H9 (cell line): ENCODE measurements at regions not wholly inside any gene's neighbourhood (a gene's known extent, or its start where the extent isn't known, plus 50 kb on each side); places are given as distances from the start of the nearest gene placed in this dataset.

Experiments
- DNase-seq: peaks from one replicate; pipeline ENCODE4 v3.0.0-alpha.2; 2017
- H2AFZ ChIP-seq: one replicate; pipeline ENCODE4 v1.6.1; 2013; ENCODE audit warnings: mild to moderate bottlenecking, low read length, control low read depth, moderate library complexity
- H2AK5ac ChIP-seq: 2 replicates; pipeline ENCODE4 v1.6.1; 2013; ENCODE audit warnings: low read length, control low read depth, mixed read lengths; ENCODE audit not compliant: insufficient read length
- H2BK120ac ChIP-seq: one replicate; pipeline ENCODE4 v1.6.1; 2013; ENCODE audit warnings: low read depth, mild to moderate bottlenecking, low read length, control low read depth, inconsistent platforms; ENCODE audit not compliant: poor library complexity, severe bottlenecking
- H2BK12ac ChIP-seq: 2 replicates; pipeline ENCODE4 v1.6.1; 2013; ENCODE audit warnings: low read length, control low read depth, mixed read lengths, low read depth; ENCODE audit not compliant: insufficient read length
- H2BK15ac ChIP-seq: 2 replicates; pipeline ENCODE4 v1.6.1; 2013; ENCODE audit warnings: low read depth, low read length, control low read depth
- H2BK20ac ChIP-seq: one replicate; pipeline ENCODE4 v1.6.1; 2013; ENCODE audit warnings: low read depth, mild to moderate bottlenecking, low read length, control low read depth, inconsistent platforms; ENCODE audit not compliant: poor library complexity, severe bottlenecking
- H2BK5ac ChIP-seq: 2 replicates; pipeline ENCODE4 v1.6.1; 2013; ENCODE audit warnings: low read length, control low read depth, mixed read lengths; ENCODE audit not compliant: insufficient read length
- H3K14ac ChIP-seq: 2 replicates; pipeline ENCODE4 v1.6.1; 2013; ENCODE audit warnings: low read length, control low read depth; ENCODE audit not compliant: insufficient read depth
- H3K18ac ChIP-seq: 2 replicates; pipeline ENCODE4 v1.6.1; 2013; ENCODE audit warnings: low read depth, mild to moderate bottlenecking, mixed read lengths, low read length, control low read depth; ENCODE audit not compliant: insufficient read length
- H3K23ac ChIP-seq: 2 replicates; pipeline ENCODE4 v1.6.1; 2013; ENCODE audit warnings: low read length, control low read depth, mixed read lengths, low read depth; ENCODE audit not compliant: insufficient read length
- H3K23me2 ChIP-seq: 2 replicates; pipeline ENCODE4 v1.6.1; 2013; ENCODE audit warnings: low read depth, mild to moderate bottlenecking, mixed read lengths, low read length, control low read depth; ENCODE audit not compliant: insufficient read length, poor library complexity, severe bottlenecking
- H3K27ac ChIP-seq: 2 replicates; pipeline ENCODE4 v1.5.1; 2013; ENCODE audit warnings: low read length, control low read depth, mixed read lengths, low read depth; ENCODE audit not compliant: insufficient read length
- H3K27me3 ChIP-seq: 2 replicates; pipeline ENCODE4 v1.6.1; 2013; ENCODE audit warnings: low read length, control low read depth, inconsistent platforms; ENCODE audit not compliant: insufficient read depth
- H3K4ac ChIP-seq: 2 replicates; pipeline ENCODE4 v1.6.1; 2013; ENCODE audit warnings: low read depth, mild to moderate bottlenecking, control low read depth, inconsistent platforms, low read length, moderate library complexity
- H3K4me1 ChIP-seq: 2 replicates; pipeline ENCODE4 v1.6.1; 2013; ENCODE audit warnings: low read length, control low read depth, inconsistent platforms; ENCODE audit not compliant: insufficient read depth
- H3K4me2 ChIP-seq: 2 replicates; pipeline ENCODE4 v1.6.1; 2013; ENCODE audit warnings: low read length, control low read depth, mixed read lengths; ENCODE audit not compliant: insufficient read length, insufficient read depth
- H3K56ac ChIP-seq: 2 replicates; pipeline ENCODE4 v1.6.1; 2013; ENCODE audit warnings: low read depth, mild to moderate bottlenecking, mixed read lengths, low read length, control low read depth; ENCODE audit not compliant: insufficient read length
- H3K79me1 ChIP-seq: 2 replicates; pipeline ENCODE4 v1.6.1; 2013; ENCODE audit warnings: low read depth, mild to moderate bottlenecking, moderate library complexity, low read length, control low read depth, inconsistent platforms; ENCODE audit not compliant: insufficient read depth, poor library complexity, severe bottlenecking
- H3K79me2 ChIP-seq: 2 replicates; pipeline ENCODE4 v1.6.1; 2013; ENCODE audit warnings: low read length, control low read depth, inconsistent platforms; ENCODE audit not compliant: insufficient read depth
- H3K9ac ChIP-seq: 2 replicates; pipeline ENCODE4 v1.6.1; 2013; ENCODE audit warnings: low read length, control low read depth, mixed read lengths; ENCODE audit not compliant: insufficient read length; ENCODE audit errors: extremely low read depth
- H3K9me3 ChIP-seq: one replicate; pipeline ENCODE4 v1.6.1; 2013; ENCODE audit warnings: low read depth, low read length, inconsistent platforms; ENCODE audit not compliant: control insufficient read depth
- H3T11ph ChIP-seq: one replicate; pipeline ENCODE4 v1.6.1; 2013; ENCODE audit warnings: mild to moderate bottlenecking, low read length, control low read depth, inconsistent platforms
- H4K20me1 ChIP-seq: one replicate; pipeline ENCODE4 v1.6.1; 2013; ENCODE audit not compliant: control insufficient read depth, insufficient read length, insufficient read depth
- H4K5ac ChIP-seq: 2 replicates; pipeline ENCODE4 v1.6.1; 2013; ENCODE audit warnings: low read depth, mild to moderate bottlenecking, mixed read lengths, low read length, control low read depth; ENCODE audit not compliant: insufficient read length
- H4K8ac ChIP-seq: replicated peaks from 2 replicates; pipeline ENCODE4 v1.6.1; 2013; ENCODE audit warnings: low read length, control low read depth, mixed read lengths, low read depth; ENCODE audit not compliant: insufficient read length
- H4K91ac ChIP-seq: 2 replicates; pipeline ENCODE4 v1.6.1; 2013; ENCODE audit warnings: low read depth, mild to moderate bottlenecking, moderate library complexity, mixed read lengths, low read length, control low read depth; ENCODE audit not compliant: insufficient read length
- H3K27ac Mint-ChIP-seq, 3 experiments: 2 replicates in 2 of 3; 3 replicates in 1 of 3; pipeline ENCODE4 v1.8.0; 2020 to 2021; ENCODE audit warnings: mixed read lengths in 3 of 3, mild to moderate bottlenecking in 1 of 3, moderate library complexity in 1 of 3
- H3K27me3 Mint-ChIP-seq: 2 replicates; pipeline ENCODE4 v1.8.0; 2021; ENCODE audit warnings: low read depth, mild to moderate bottlenecking, moderate library complexity, mixed read lengths
- H3K36me3 Mint-ChIP-seq, 3 experiments: 2 replicates in 2 of 3; 3 replicates in 1 of 3; pipeline ENCODE4 v1.8.0; 2020 to 2021; ENCODE audit warnings: low read depth in 3 of 3, mixed read lengths in 3 of 3; ENCODE audit not compliant: insufficient read depth in 1 of 3
- H3K4me1 Mint-ChIP-seq, 2 experiments: 2 replicates each; pipeline ENCODE4 v1.8.0; 2020; ENCODE audit warnings: mixed read lengths in 2 of 2
- H3K4me3 Mint-ChIP-seq, 2 experiments: 2 replicates in 1 of 2; 3 replicates in 1 of 2; pipeline ENCODE4 v1.8.0; 2020 to 2021; ENCODE audit warnings: mild to moderate bottlenecking in 2 of 2, mixed read lengths in 2 of 2, moderate library complexity in 1 of 2
- H3K9me3 Mint-ChIP-seq, 2 experiments: 2 replicates in 1 of 2; 3 replicates in 1 of 2; pipeline ENCODE4 v1.8.0; 2020; ENCODE audit warnings: mild to moderate bottlenecking in 2 of 2, mixed read lengths in 2 of 2, moderate library complexity in 1 of 2
- CTCF ChIP-seq: fragments of 200-600 bp; sonication (generic); conservative IDR thresholded peaks from 3 replicates; pipeline ENCODE4 v1.8.0; 2021; ENCODE audit warnings: antibody characterized with exemption, mild to moderate bottlenecking
- WGBS: extraction: QIAGEN DNeasy Blood & Tissue Kit; methylation state at CpG from one replicate; pipeline ENCODE4 v1.1.7; 2013; ENCODE audit warnings: missing lambda C conversion rate, low lambda C conversion rate, mixed read lengths; ENCODE audit not compliant: insufficient read length; ENCODE audit errors: extremely low coverage; 5-methylcytosine and 5-hydroxymethylcytosine counted together

DNA sequence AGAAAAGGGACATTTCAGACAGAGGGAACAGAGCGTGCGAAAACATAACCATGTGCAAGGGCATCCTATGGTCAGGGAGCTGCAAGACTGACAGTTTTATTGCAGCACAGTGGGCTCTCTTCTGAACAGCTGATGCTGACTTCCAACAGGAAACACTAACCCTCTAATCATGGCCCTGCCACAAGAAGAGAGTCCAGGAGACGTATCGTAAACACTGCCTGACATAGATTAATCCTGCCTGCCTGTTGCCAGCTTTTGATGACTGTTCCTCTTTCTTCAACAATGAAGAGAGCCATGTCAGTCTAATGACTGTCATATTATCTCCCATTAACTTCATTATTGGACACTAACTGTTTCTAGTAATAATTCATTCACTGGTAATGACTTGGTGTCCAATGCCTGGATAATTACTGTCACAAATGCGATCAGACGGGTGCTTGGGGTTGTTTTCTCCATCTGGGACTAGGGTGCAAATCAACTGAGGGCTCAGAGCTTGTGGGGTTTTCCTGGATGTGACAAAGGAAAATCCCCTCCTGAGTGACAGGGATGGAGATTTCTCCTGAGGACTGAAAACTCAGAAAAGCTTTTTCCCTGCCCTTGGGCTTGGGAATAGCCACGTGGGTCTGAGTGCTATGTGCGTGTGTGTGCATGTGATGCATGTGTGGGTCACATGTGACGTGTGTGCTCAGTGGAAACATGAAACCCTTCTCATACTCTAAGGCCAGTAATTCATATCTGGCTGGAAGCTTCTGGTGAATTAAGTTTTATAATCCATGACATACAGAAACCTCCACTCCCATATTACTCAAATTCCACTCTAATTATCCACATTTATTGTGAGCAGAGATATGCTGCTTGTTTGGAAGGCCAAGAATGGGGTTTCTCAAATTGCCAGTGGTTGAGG is 144.0 kb upstream of the PLXNA2 start:
- Histone ChIP-seq H2BK120ac (no peak overlapping the region), H3K9me3 (no peaks in the 10 kb centered on the region), H3K18ac (no peak overlapping the region), H2BK12ac (no peak overlapping the region), H2AK5ac (no peak overlapping the region), H3K27me3 (no peaks in the 10 kb centered on the region), H3K79me1 (no peaks in the 10 kb centered on the region), H4K8ac (no peak overlapping the region), H2BK20ac (no peak overlapping the region), H2BK5ac (no peak overlapping the region), H2BK15ac (no peak overlapping the region), H3K4me2 (no peak overlapping the region), H3K9ac (no peak overlapping the region), H3K14ac (no peak overlapping the region), H3K56ac (no peak overlapping the region), H3K4me1 (no peaks in the 10 kb centered on the region), H3K23ac (no peak overlapping the region), H4K20me1 (no peaks in the 10 kb centered on the region), H3K4ac (no peak overlapping the region), H3K23me2 (no peaks in the 10 kb centered on the region), H3K79me2 (no peaks in the 10 kb centered on the region), H2AFZ (no peak overlapping the region), H4K91ac (no peak overlapping the region), H3T11ph (no peak overlapping the region), H4K5ac (no peak overlapping the region), H3K27ac (no peak overlapping the region)
- H3K4me1 Mint-ChIP-seq = no peaks in the 10 kb centered on the region
- no peaks in the 10 kb centered on the region for H3K9me3 Mint-ChIP-seq
- no peaks in the 10 kb centered on the region for H3K27me3 Mint-ChIP-seq
- H3K27ac Mint-ChIP-seq = no peak overlapping the region
- TF ChIP-seq CTCF = no peak
- H3K36me3 Mint-ChIP-seq = no peaks in the 10 kb centered on the region; a peak in 1 of 7 replicates
- H3K4me3 Mint-ChIP-seq = no peak overlapping the region
- WGBS = no CpG with 5 or more reads among the region's 9 CpGs
- DNase-seq = no peak
